ENCODE measurements at regions not wholly inside any gene's neighbourhood (a gene's known extent, or its start where the extent isn't known, plus 50 kb on each side); places are given as distances from the start of the nearest gene placed in this dataset.

DNA sequence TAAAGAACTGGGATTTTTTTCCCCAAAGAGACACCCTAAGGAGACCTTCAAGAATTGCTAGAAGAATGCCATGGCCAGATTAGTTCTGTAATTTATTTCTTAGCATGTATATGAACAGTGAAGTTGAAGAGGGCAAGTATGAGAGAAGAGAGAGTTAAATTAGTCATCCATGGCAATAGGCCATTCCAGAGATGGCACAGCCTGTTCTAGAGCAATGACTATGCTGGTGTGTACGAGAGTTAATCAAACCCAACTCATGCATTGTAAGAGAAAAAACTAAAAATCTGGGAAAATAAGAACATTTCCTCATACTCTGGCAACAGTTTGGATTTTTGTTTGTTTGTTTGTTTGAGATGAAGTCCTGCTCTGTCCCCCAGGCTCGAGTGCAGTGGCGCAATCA lies 112.1 kb upstream of the PIK3C3 start (continued):
- TF ChIP-seq, protein P1, sequence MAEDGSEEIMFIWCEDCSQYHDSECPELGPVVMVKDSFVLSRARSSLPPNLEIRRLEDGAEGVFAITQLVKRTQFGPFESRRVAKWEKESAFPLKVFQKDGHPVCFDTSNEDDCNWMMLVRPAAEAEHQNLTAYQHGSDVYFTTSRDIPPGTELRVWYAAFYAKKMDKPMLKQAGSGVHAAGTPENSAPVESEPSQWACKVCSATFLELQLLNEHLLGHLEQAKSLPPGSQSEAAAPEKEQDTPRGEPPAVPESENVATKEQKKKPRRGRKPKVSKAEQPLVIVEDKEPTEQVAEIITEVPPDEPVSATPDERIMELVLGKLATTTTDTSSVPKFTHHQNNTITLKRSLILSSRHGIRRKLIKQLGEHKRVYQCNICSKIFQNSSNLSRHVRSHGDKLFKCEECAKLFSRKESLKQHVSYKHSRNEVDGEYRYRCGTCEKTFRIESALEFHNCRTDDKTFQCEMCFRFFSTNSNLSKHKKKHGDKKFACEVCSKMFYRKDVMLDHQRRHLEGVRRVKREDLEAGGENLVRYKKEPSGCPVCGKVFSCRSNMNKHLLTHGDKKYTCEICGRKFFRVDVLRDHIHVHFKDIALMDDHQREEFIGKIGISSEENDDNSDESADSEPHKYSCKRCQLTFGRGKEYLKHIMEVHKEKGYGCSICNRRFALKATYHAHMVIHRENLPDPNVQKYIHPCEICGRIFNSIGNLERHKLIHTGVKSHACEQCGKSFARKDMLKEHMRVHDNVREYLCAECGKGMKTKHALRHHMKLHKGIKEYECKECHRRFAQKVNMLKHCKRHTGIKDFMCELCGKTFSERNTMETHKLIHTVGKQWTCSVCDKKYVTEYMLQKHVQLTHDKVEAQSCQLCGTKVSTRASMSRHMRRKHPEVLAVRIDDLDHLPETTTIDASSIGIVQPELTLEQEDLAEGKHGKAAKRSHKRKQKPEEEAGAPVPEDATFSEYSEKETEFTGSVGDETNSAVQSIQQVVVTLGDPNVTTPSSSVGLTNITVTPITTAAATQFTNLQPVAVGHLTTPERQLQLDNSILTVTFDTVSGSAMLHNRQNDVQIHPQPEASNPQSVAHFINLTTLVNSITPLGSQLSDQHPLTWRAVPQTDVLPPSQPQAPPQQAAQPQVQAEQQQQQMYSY (CRISPR knock-in tag; IDR thresholded peaks at IDR 0.05) = no peak
- TF ChIP-seq, protein P2, sequence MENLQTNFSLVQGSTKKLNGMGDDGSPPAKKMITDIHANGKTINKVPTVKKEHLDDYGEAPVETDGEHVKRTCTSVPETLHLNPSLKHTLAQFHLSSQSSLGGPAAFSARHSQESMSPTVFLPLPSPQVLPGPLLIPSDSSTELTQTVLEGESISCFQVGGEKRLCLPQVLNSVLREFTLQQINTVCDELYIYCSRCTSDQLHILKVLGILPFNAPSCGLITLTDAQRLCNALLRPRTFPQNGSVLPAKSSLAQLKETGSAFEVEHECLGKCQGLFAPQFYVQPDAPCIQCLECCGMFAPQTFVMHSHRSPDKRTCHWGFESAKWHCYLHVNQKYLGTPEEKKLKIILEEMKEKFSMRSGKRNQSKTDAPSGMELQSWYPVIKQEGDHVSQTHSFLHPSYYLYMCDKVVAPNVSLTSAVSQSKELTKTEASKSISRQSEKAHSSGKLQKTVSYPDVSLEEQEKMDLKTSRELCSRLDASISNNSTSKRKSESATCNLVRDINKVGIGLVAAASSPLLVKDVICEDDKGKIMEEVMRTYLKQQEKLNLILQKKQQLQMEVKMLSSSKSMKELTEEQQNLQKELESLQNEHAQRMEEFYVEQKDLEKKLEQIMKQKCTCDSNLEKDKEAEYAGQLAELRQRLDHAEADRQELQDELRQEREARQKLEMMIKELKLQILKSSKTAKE (IDR thresholded peaks at IDR 0.05; ENCODE audit: low read depth, poor library complexity, severe bottlenecking) = no peak

DNA sequence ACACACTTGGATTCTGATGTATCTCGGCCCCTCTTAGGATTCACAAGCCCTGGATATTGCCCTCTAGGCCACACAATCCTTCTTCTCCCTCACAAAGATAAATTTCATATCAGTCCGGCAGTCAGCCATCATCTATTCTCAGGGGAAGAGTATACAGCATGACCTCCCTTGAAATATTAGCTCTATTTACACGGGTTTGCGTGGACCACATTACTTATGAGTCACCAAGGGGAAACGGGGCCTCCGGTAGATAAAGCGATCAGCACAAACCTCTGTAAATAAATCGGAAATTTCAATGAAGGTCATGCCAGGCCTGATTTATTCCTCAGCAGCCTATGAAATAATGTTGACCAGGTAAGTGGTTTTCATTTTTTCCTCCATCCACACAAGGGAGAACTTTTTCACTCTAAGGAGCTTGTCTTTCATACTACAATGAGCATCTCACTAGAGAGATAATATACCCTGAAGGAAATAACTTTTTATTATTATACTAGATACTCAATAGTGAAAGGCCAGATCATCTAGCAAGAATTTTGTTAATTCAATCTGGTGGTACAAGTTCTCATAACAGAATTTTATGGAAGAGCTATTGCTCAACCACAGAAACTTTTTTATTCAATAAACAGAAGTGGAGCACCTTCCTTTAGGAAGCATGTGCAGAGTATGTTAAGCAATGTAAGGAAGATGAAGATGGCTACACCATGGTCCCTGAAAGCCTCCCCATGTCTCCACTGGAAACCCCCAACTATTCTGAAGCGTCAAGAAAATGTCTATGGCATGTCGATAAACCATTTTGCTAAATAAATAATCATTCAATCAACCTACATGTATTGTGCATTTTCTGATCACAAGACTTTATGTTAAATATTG lies 125.2 kb upstream of the PIK3C3 start:
- intact Hi-C loops (cut with micrococcal nuclease; ENCODE audit: unreplicated experiment) (no loop called here), in situ Hi-C loops (cut with MboI) (no loop called here)
- no peak overlapping the region for H3K4me2 ChIP-seq (ENCODE audit: control insufficient read depth, insufficient read depth)
- H3K9ac ChIP-seq (ENCODE audit: control insufficient read depth, insufficient read depth, low read length) = no peak overlapping the region
- ChIA-PET SMC1A (ENCODE audit: uncharacterized antibody, unreplicated experiment) (no interaction called here), CTCF (no interaction called here), RAD21 (ENCODE audit: unreplicated experiment) (no interaction called here), POLR2A (no interaction called here)
- ATAC-seq (no peak), DNase-seq (ENCODE audit: low read depth, low spot score) (no peak), FAIRE-seq (no peak)
- no peak overlapping the region for H2AFZ ChIP-seq (ENCODE audit: control insufficient read depth, low read depth, low read length)
- no peak overlapping the region for H3K27ac ChIP-seq (ENCODE audit: control insufficient read depth, insufficient read depth)
- no peaks in the 10 kb centered on the region for H3K27me3 ChIP-seq (replicated peaks in 1 of 2; ENCODE audit: control insufficient read depth in 2 of 2, insufficient read depth in 2 of 2, low read length in 1 of 2)
- H3K4me3 ChIP-seq = no peak overlapping the region
- H4K20me1 ChIP-seq (ENCODE audit: control insufficient read depth, insufficient read depth) = no peaks in the 10 kb centered on the region
- H3K9me3 ChIP-seq (replicated peaks; ENCODE audit: control insufficient read depth, insufficient read depth, low read length) = no peaks in the 10 kb centered on the region
- BruUV-seq (replicated peaks) = no TSS peak
- H3K4me1 ChIP-seq (ENCODE audit: control insufficient read depth, insufficient read depth, low read length) = no peaks in the 10 kb centered on the region
- no peaks in the 10 kb centered on the region for H3K79me2 ChIP-seq (ENCODE audit: control insufficient read depth, insufficient read depth, low read length)
- 55% methylated on average over 10 of the region's 10 CpGs for WGBS (ENCODE audit: insufficient coverage, insufficient replicate concordance, low lambda C conversion rate, missing lambda C conversion rate)
- H3K36me3 ChIP-seq (ENCODE audit: control insufficient read depth in 2 of 2, insufficient read depth in 2 of 2, low read length in 1 of 2) = no peaks in the 10 kb centered on the region
- TF ChIP-seq RELA (IDR thresholded peaks at IDR 0.05; ENCODE audit: borderline replicate concordance, partially characterized antibody) = no peak
- TF ChIP-seq JUND (IDR thresholded peaks at IDR 0.05; ENCODE audit: low read depth, low read length) = no peak
- TF ChIP-seq RBBP5 (conservative IDR thresholded peaks at IDR 0.05) = no peak
- TF ChIP-seq, protein P3, sequence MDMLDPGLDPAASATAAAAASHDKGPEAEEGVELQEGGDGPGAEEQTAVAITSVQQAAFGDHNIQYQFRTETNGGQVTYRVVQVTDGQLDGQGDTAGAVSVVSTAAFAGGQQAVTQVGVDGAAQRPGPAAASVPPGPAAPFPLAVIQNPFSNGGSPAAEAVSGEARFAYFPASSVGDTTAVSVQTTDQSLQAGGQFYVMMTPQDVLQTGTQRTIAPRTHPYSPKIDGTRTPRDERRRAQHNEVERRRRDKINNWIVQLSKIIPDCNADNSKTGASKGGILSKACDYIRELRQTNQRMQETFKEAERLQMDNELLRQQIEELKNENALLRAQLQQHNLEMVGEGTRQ (IDR thresholded peaks at IDR 0.05; ENCODE audit: borderline replicate concordance, low read depth, low read length) = no peak
- no peak for TF ChIP-seq SMC3 (IDR thresholded peaks at IDR 0.05; ENCODE audit: borderline replicate concordance, low read length)
- TF ChIP-seq, protein P2 (IDR thresholded peaks at IDR 0.05; ENCODE audit: low read depth, poor library complexity, severe bottlenecking) = no peak
- no peak for TF ChIP-seq SREBF2 (IDR thresholded peaks at IDR 0.05; ENCODE audit: low read length)
- TF ChIP-seq, protein P4, sequence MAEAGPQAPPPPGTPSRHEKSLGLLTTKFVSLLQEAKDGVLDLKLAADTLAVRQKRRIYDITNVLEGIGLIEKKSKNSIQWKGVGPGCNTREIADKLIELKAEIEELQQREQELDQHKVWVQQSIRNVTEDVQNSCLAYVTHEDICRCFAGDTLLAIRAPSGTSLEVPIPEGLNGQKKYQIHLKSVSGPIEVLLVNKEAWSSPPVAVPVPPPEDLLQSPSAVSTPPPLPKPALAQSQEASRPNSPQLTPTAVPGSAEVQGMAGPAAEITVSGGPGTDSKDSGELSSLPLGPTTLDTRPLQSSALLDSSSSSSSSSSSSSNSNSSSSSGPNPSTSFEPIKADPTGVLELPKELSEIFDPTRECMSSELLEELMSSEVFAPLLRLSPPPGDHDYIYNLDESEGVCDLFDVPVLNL (IDR thresholded peaks at IDR 0.05; ENCODE audit: low read depth, low read length) = no peak
- no peak for TF ChIP-seq GABPA (IDR thresholded peaks at IDR 0.05; ENCODE audit: low read depth)
- TF ChIP-seq NR2C2 (IDR thresholded peaks at IDR 0.05; ENCODE audit: borderline replicate concordance, control insufficient read depth, insufficient read length, low read depth) = no peak

All from GM12878 (cell line).